GM06990 (cell line): ENCODE measurements at regions not wholly inside any gene's neighbourhood (a gene's known extent, or its start where the extent isn't known, plus 50 kb on each side); places are given as distances from the start of the nearest gene placed in this dataset.

Source experiments
- DNase-seq: peaks from one replicate; pipeline ENCODE4 v3.0.0-alpha.2; 2011; ENCODE audit not compliant: insufficient read length; ENCODE audit errors: extremely low read depth
- H3K27me3 ChIP-seq: replicated peaks from 2 replicates; pipeline ENCODE4 v1.6.0; 2011; ENCODE audit warnings: low read length; ENCODE audit not compliant: control insufficient read depth, insufficient read depth
- H3K36me3 ChIP-seq: 2 replicates; pipeline ENCODE4 v1.5.1; 2011; ENCODE audit warnings: low read length; ENCODE audit not compliant: control insufficient read depth, insufficient read depth
- H3K4me3 ChIP-seq: replicated peaks from 2 replicates; pipeline ENCODE4 v1.5.1; 2011; ENCODE audit warnings: low read depth, mild to moderate bottlenecking, control low read depth, low read length
- TF ChIP-seq, protein P1 (sequence below): IDR thresholded peaks from 2 replicates; pipeline ENCODE4 v1.5.1; 2011; ENCODE audit warnings: low read length, control low read depth, mild to moderate bottlenecking, inconsistent platforms; ENCODE audit not compliant: insufficient read depth, poor library complexity, severe bottlenecking

DNA sequence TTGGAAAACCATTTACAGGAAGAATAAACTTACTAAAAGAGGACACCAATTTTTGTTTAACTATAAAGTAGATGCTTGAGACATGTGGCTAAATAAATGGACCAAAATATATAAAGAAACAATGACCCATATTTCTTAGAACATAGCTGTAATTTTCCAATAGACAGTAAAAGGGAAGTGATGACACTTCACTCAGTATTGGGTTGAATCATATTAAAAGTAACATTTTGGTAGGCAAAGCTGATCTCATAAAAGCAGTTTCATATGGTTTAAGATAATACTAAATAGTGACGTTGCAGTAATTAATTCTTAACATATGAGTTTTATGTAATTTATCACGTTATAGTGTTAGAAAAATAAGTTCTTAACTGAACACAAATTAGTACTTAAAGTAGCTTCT is 308.9 kb upstream of the RUNX1 start:
- Histone ChIP-seq H3K4me3 (no peak overlapping the region), H3K36me3 (no peaks in the 10 kb centered on the region), H3K27me3 (no peaks in the 10 kb centered on the region; the same call in 1 of the 2 replicates)
- peak; percentile 13 for DNase-seq
- TF ChIP-seq, protein P1, sequence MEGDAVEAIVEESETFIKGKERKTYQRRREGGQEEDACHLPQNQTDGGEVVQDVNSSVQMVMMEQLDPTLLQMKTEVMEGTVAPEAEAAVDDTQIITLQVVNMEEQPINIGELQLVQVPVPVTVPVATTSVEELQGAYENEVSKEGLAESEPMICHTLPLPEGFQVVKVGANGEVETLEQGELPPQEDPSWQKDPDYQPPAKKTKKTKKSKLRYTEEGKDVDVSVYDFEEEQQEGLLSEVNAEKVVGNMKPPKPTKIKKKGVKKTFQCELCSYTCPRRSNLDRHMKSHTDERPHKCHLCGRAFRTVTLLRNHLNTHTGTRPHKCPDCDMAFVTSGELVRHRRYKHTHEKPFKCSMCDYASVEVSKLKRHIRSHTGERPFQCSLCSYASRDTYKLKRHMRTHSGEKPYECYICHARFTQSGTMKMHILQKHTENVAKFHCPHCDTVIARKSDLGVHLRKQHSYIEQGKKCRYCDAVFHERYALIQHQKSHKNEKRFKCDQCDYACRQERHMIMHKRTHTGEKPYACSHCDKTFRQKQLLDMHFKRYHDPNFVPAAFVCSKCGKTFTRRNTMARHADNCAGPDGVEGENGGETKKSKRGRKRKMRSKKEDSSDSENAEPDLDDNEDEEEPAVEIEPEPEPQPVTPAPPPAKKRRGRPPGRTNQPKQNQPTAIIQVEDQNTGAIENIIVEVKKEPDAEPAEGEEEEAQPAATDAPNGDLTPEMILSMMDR, result no peak

DNA sequence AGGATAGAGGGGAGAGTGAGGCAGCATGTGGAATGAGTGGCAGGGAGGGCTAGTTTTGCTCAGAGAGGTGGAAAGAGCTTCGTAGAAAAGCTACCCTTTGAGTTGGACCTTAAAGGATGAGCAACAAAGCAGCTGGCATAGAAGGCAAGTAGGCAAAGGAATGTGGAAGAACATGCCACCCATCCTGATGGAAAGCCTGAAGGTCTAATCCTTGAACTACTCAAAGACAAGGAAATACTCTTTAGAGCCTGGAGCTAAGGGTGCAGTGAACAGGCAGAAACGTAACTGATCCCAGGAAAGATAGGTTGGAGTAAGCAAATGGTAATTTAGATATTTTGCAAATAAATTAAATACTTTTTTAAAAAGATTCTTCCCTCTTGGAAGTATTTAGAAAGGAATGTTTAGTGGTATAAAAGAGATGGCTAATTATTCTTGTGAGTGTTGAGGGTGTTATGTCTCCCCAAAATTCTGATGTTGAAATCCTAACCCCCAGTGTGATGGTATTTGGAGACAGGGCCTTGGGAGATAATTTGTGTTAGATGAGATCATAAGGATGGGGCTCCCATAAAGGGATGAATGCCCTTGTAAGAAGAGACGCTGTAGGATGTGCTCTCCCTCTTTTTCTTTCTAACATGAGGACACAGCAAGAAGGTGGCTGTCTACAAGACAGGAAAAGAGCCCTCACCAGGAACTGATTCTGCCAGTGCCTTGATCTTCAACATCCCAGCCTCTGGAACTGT is 308.1 kb upstream of the RUNX1 start:
- Histone ChIP-seq H3K36me3 (no peaks in the 10 kb centered on the region), H3K4me3 (no peak overlapping the region), H3K27me3 (no peaks in the 10 kb centered on the region; the same call in 1 of the 2 replicates)
- no peak for DNase-seq
- TF ChIP-seq, protein P1, result no peak

GRCh38 chr21:35354078-35354477 is 305.0 kb upstream of the RUNX1 start:
- TF ChIP-seq, protein P1, result no peak
- Histone ChIP-seq H3K27me3 (no peaks in the 10 kb centered on the region; the same call in 1 of the 2 replicates), H3K4me3 (no peak overlapping the region), H3K36me3 (no peaks in the 10 kb centered on the region)
- no peak for DNase-seq

GRCh38 chr21:35352793-35353192 is 303.7 kb upstream of the RUNX1 start:
- DNase-seq, result no peak
- H3K4me3 ChIP-seq, result no peak overlapping the region
- H3K36me3 ChIP-seq, result no peaks in the 10 kb centered on the region
- H3K27me3 ChIP-seq, result no peaks in the 10 kb centered on the region; the same call in 1 of the 2 replicates
- TF ChIP-seq, protein P1, result no peak

DNA sequence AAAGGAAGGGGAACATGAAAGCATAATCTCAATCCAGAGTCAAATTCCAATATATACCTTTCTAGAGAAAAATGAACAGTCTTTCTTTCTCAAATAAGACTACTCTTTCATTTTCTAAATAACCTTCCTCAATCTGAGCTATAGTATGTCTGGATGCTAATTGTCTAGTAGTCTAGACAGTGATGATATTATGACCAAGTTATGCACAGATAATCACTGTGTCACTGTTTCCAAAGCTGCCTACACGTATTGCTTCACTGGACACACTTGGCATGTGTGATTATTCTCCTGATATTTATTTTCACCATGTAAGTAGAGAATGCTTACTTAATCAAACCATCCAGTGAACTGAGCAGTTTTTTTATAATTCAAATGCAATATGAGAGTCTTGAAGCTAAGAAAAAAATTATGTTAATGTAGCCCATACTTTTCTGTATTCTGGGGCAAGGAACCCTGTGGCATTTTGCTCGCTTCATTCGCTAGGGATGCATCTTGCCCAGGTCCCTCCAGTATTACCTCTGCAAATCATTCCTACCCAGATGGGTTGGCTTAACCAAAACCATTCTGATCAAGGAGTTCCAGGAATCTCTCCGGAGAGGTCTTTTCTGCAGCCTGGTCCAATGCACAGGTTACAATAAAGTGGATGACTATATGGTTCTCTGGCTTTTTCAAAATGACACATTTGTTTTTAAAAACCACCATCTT is 303.1 kb upstream of the RUNX1 start:
- no peak overlapping the region for H3K4me3 ChIP-seq
- TF ChIP-seq, protein P1, result no peak
- H3K27me3 ChIP-seq, result no peaks in the 10 kb centered on the region; the same call in 1 of the 2 replicates
- DNase-seq, result no peak
- no peaks in the 10 kb centered on the region for H3K36me3 ChIP-seq
